ENCODE measurements at regions not wholly inside any gene's neighbourhood (a gene's known extent, or its start where the extent isn't known, plus 50 kb on each side); places are given as distances from the start of the nearest gene placed in this dataset.

DNA sequence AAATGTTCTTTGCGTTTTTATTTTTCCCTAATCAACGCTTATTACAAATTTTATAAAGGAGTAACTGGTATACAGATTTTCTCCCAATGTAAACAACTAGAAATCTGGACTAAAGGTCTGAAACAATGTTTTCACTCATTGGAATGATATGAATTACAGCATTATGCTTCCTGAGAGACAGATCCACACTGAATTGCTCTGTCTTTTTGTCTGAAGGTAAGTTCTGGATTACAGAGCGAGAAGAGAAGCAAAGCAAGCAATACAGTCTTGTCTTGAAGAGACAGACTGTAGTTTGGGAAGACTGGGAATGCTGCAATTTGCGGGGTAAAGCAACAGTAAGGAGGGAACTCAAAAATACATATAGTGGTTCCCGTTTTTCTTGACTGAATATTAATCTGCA, 262.2 kb upstream of the PABPC4L start:
- Histone ChIP-seq H4K20me1 (ENCODE audit: low read depth, low read length) (no peaks in the 10 kb centered on the region), H3K79me2 (ENCODE audit: insufficient read depth, low read length) (no peaks in the 10 kb centered on the region), H3K9me3 (ENCODE audit: insufficient read depth, low read length) (peaks cover 2% of the 10 kb centered on the region; the same call in 1 of the 2 replicates), H3F3A (ENCODE audit: insufficient read depth) (no peaks in the 10 kb centered on the region), H3K27ac (ENCODE audit: low read depth, low read length) (no peak overlapping the region), H2AFZ (ENCODE audit: low read depth, low read length, severe bottlenecking) (peak overlapping the region; percentile 74), H3K27me3 (ENCODE audit: low read length) (no peaks in the 10 kb centered on the region), H3K9ac (ENCODE audit: low read length) (no peak overlapping the region), H3K4me3 (ENCODE audit: insufficient read depth, low read length, poor library complexity, severe bottlenecking) (no peak overlapping the region), H3K4me2 (ENCODE audit: low read depth, low read length, poor library complexity, severe bottlenecking) (no peak overlapping the region), H3K9me2 (replicated peaks; ENCODE audit: insufficient read depth, low read length) (no peaks in the 10 kb centered on the region), H3K36me3 (ENCODE audit: low read length) (no peaks in the 10 kb centered on the region)
- TF ChIP-seq EZH2phosphoT487 (conservative IDR thresholded peaks at IDR 0.05; ENCODE audit: low read length): no peak
- TF ChIP-seq, protein P1, sequence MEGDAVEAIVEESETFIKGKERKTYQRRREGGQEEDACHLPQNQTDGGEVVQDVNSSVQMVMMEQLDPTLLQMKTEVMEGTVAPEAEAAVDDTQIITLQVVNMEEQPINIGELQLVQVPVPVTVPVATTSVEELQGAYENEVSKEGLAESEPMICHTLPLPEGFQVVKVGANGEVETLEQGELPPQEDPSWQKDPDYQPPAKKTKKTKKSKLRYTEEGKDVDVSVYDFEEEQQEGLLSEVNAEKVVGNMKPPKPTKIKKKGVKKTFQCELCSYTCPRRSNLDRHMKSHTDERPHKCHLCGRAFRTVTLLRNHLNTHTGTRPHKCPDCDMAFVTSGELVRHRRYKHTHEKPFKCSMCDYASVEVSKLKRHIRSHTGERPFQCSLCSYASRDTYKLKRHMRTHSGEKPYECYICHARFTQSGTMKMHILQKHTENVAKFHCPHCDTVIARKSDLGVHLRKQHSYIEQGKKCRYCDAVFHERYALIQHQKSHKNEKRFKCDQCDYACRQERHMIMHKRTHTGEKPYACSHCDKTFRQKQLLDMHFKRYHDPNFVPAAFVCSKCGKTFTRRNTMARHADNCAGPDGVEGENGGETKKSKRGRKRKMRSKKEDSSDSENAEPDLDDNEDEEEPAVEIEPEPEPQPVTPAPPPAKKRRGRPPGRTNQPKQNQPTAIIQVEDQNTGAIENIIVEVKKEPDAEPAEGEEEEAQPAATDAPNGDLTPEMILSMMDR (IDR thresholded peaks at IDR 0.05; ENCODE audit: insufficient read depth, low read length, poor library complexity, severe bottlenecking): no peak

DNA sequence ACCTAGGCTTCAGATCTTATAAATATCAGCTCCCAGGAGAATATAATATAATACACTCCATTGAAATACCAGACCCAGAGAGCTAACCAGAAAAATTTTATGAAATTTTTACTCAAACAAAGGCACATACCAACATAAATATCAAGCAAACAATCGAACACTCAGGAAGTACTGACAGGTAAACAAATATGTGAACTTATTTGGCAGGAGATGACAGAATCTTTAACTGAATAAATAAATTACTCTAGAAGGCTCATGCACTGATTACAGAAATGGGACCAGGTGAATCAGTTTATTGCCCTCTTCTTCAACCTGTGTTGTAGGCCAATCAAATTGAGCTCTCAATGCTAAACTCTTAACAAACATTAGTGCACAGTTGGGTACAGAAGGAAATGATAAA, 225.2 kb upstream of the PABPC4L start:
- TF ChIP-seq EZH2phosphoT487 (conservative IDR thresholded peaks at IDR 0.05; ENCODE audit: low read length): no peak
- TF ChIP-seq, protein P1 (IDR thresholded peaks at IDR 0.05; ENCODE audit: insufficient read depth, low read length, poor library complexity, severe bottlenecking): no peak
- no peak overlapping the region for H2AFZ ChIP-seq (ENCODE audit: low read depth, low read length, severe bottlenecking)

DNA sequence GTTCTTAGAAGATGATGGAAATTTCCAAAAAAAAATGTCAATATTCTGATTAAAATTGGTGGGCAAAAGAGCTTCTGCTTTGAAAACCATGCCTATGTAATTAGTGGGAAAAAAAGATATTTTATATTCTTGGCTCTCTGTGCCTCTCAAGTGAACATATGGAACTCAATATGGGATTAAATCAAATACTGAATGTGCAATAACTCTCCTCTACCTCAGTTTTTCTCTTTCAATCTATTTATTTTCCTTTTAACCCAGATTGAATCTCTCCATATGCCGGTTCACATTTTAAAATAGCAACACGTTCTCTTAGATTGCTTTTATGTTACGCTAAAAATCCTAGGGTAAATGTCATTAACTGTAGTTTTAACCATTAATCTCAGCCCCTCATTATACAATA, 224.2 kb upstream of the PABPC4L start:
- H3K9ac ChIP-seq (ENCODE audit: low read length): no peak overlapping the region
- no peaks in the 10 kb centered on the region for H3K79me2 ChIP-seq (ENCODE audit: insufficient read depth, low read length)
- H3K4me3 ChIP-seq (ENCODE audit: insufficient read depth, low read length, poor library complexity, severe bottlenecking): no peak overlapping the region
- no peaks in the 10 kb centered on the region for H3K27me3 ChIP-seq (ENCODE audit: low read length)
- no peaks in the 10 kb centered on the region for H3K9me3 ChIP-seq (ENCODE audit: insufficient read depth, low read length)
- TF ChIP-seq, protein P1 (IDR thresholded peaks at IDR 0.05; ENCODE audit: insufficient read depth, low read length, poor library complexity, severe bottlenecking): no peak
- TF ChIP-seq EZH2phosphoT487 (conservative IDR thresholded peaks at IDR 0.05; ENCODE audit: low read length): no peak
- no peaks in the 10 kb centered on the region for H3K9me2 ChIP-seq (replicated peaks; ENCODE audit: insufficient read depth, low read length)
- H4K20me1 ChIP-seq (ENCODE audit: low read depth, low read length): no peaks in the 10 kb centered on the region
- no peak overlapping the region for H3K27ac ChIP-seq (ENCODE audit: low read depth, low read length)
- H3K4me2 ChIP-seq (ENCODE audit: low read depth, low read length, poor library complexity, severe bottlenecking): no peak overlapping the region
- H3K36me3 ChIP-seq (ENCODE audit: low read length): no peaks in the 10 kb centered on the region
- no peaks in the 10 kb centered on the region for H3F3A ChIP-seq (ENCODE audit: insufficient read depth)
- no peak overlapping the region for H2AFZ ChIP-seq (ENCODE audit: low read depth, low read length, severe bottlenecking)

More for the DNA sequence above, 225.2 kb upstream of the PABPC4L start:
- Histone ChIP-seq H3K4me3 (ENCODE audit: insufficient read depth, low read length, poor library complexity, severe bottlenecking) (no peak overlapping the region), H3K79me2 (ENCODE audit: insufficient read depth, low read length) (no peaks in the 10 kb centered on the region), H4K20me1 (ENCODE audit: low read depth, low read length) (no peaks in the 10 kb centered on the region), H3K9me3 (ENCODE audit: insufficient read depth, low read length) (no peaks in the 10 kb centered on the region), H3F3A (ENCODE audit: insufficient read depth) (no peaks in the 10 kb centered on the region), H3K9ac (ENCODE audit: low read length) (no peak overlapping the region), H3K4me2 (ENCODE audit: low read depth, low read length, poor library complexity, severe bottlenecking) (no peak overlapping the region), H3K27ac (ENCODE audit: low read depth, low read length) (no peak overlapping the region), H3K27me3 (ENCODE audit: low read length) (no peaks in the 10 kb centered on the region), H3K36me3 (ENCODE audit: low read length) (no peaks in the 10 kb centered on the region), H3K9me2 (replicated peaks; ENCODE audit: insufficient read depth, low read length) (no peaks in the 10 kb centered on the region)

All from SU-DHL-6 (cell line).